ENCODE measurements at regions not wholly inside any gene's neighbourhood (a gene's known extent, or its start where the extent isn't known, plus 50 kb on each side); places are given as distances from the start of the nearest gene placed in this dataset.

GRCh38 chr2:204199357-204199756, 262.8 kb downstream of the ICOS start:
- DNase-seq (ENCODE audit: missing footprints) = no peak
- intact Hi-C loops (cut with DNase I) = no loop called here
- ATAC-seq = no peak

- DNase-seq (ENCODE audit: missing footprints) (no peak), ATAC-seq (no peak)
- intact Hi-C loops (cut with DNase I) = no loop called here
Measured at GRCh38 chr2:204201507-204201906, 264.9 kb downstream of the ICOS start.

GRCh38 chr2:204202253-204202652, 265.7 kb downstream of the ICOS start:
- DNase-seq (ENCODE audit: missing footprints) (no peak), ATAC-seq (no peak)
- intact Hi-C loops (cut with DNase I) = no loop called here

GRCh38 chr2:204203704-204204103, 267.1 kb downstream of the ICOS start:
- ATAC-seq (no peak), DNase-seq (ENCODE audit: missing footprints) (no peak)
- intact Hi-C loops (cut with DNase I) = no loop called here

GRCh38 chr2:204205082-204205481, 268.5 kb downstream of the ICOS start:
- intact Hi-C loops (cut with DNase I) = no loop called here
- ATAC-seq = no peak
- DNase-seq (ENCODE audit: missing footprints) = no peak

DNA sequence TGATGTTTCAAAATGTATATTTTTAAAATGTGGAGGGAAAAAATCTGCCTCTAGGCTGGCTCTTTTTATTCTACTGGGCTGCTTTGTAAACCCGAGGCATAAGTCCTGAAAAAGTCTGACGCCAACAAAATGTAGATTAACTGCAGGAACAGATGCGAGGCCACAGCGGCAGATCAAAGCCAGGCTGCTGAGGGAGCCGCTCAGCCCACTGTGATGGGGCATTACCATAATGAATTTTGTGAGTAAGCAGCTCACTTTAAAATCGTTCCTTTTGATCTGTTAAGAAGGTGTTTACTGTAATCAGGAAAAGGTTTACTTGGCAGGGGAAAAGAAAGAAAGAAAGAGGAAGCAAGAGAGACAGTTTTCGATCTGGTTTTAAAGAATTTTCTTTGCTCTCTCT, 269.0 kb downstream of the ICOS start:
- DNase-seq (ENCODE audit: missing footprints) = no peak
- ATAC-seq = no peak
- intact Hi-C loops (cut with DNase I) = no loop called here

- DNase-seq (ENCODE audit: missing footprints) = no peak
- intact Hi-C loops (cut with DNase I) = no loop called here
- ATAC-seq = no peak
Measured at GRCh38 chr2:204207866-204208265, 271.3 kb downstream of the ICOS start.

- intact Hi-C loops (cut with DNase I) = no loop called here
- ATAC-seq (no peak), DNase-seq (ENCODE audit: missing footprints) (no peak)
Measured at GRCh38 chr2:204213588-204213987, 277.0 kb downstream of the ICOS start.

GRCh38 chr2:204218040-204218439, 281.5 kb downstream of the ICOS start:
- ATAC-seq (no peak), DNase-seq (ENCODE audit: missing footprints) (no peak)
- intact Hi-C loops (cut with DNase I) = no loop called here

- intact Hi-C loops (cut with DNase I) = no loop called here
- no peak for DNase-seq (ENCODE audit: missing footprints)
- no peak for ATAC-seq
Measured at GRCh38 chr2:204219196-204219595, 282.6 kb downstream of the ICOS start.

DNA sequence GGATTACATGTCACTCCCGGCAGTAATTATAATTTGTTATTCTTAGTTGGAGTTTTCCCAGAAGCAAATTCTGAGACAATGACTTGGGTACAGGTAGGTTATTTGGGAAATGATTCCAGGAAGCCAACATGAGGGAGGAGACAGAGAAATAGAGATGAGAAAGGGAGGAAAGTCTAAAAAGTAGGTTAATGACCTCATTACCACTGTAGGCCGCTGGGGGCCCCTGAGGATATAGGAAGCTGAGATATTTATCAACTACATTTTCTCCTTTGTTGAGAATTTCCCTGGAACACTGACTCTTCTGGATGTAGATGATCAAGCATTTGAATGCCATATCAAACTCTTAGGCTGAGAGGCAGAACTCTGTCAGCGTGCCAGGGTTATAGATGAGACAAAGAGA, 284.3 kb downstream of the ICOS start:
- no peak for ATAC-seq
- intact Hi-C loops (cut with DNase I) = no loop called here
- no peak for DNase-seq (ENCODE audit: missing footprints)

DNA sequence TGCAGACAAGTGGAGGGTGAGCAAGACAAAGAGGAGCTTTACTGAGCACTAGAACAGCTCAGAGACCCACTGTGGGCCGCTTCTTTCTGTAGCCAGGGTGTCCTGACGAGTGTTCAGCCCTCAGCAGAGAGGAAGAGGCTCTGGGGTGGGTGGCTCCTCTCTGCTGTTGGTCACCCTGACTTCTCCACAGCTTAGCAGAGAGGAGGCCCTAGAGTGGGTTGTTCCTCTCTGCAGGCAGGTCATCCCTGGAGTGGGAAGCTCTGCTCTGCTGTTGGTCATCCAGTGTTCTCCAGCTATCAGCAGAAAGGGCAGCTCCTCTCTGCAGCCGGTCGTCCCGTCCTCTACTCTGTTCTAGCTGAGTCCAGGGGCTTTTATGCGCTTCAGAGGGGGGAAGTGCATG, 286.5 kb downstream of the ICOS start:
- ATAC-seq = no peak
- DNase-seq (ENCODE audit: missing footprints) = no peak
- intact Hi-C loops (cut with DNase I) = no loop called here

DNA sequence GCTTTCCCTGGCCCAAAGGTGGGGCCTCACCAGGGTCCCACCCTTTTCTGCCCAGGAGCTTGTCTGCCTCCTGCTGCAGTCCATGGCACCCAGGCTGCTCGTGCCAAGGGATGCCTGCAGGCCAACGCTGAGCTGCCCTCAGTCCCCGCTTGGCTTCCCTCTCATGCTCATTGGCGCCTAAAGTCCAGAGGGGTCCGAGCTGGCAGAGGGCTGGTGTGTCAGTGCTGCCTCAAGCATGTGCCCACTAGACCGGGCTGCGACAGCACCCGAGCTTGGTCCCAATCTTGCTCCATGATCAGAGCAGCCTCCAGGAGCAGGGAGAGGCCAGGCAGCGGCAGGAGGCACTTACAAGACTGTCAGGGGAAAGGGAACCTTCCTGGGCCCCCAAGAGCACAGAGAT, 287.0 kb downstream of the ICOS start:
- ATAC-seq (no peak), DNase-seq (ENCODE audit: missing footprints) (peak; percentile 60)
- intact Hi-C loops (cut with DNase I) = no loop called here

DNA sequence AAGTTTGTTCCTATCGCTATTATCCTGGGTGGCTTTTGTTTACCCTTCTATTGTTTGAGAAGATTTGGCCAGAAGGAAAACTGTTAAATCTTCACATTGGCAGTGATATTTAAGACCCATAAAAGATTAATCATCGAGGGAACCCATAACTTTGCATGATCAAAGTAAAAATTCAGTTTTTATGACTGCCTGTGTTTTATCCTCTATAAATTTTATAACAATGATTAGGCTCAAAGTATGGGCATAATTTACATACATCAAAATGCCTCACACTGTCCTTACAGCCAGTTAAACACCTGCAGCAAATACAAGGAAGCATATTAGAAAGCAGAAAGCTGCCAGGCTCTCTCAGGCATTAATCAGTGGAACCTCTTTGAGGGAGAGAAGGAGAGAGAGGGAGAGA, 289.1 kb downstream of the ICOS start:
- ATAC-seq = no peak
- DNase-seq (ENCODE audit: missing footprints) = no peak
- intact Hi-C loops (cut with DNase I) = no loop called here

DNA sequence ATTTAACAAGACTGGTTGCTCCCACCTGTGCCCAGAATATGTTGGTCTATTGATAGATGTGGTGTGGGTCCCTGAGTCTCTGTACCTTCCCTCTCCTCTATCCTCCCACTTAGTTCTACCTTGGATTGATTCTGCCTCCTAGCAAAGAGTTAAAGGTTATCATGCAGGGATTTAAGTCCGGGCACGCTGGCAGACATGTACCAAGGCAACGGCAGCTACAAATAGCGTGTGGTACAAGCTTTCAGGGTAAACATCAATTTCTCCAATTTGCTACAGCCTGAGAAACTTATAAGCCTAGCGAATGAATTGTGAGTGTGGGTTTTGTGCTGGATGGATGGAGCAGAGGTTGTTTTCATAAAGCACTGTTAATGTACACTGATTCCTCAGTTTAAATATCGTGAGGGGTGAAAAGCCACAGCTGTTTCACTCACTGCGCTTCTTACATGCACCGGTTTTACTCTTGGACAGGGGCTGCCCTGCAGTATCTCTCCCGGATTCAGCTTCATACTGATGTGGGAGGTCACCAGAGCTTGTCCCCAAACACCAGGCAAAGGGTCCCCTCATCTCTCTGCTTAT, 289.8 kb downstream of the ICOS start:
- ATAC-seq (peak; percentile 28), DNase-seq (ENCODE audit: missing footprints) (no peak)
- intact Hi-C loops (cut with DNase I) = no loop called here

GRCh38 chr2:204228169-204228886, 291.8 kb downstream of the ICOS start:
- no peak for ATAC-seq
- no peak for DNase-seq (ENCODE audit: missing footprints)
- intact Hi-C loops (cut with DNase I) = no loop called here

DNA sequence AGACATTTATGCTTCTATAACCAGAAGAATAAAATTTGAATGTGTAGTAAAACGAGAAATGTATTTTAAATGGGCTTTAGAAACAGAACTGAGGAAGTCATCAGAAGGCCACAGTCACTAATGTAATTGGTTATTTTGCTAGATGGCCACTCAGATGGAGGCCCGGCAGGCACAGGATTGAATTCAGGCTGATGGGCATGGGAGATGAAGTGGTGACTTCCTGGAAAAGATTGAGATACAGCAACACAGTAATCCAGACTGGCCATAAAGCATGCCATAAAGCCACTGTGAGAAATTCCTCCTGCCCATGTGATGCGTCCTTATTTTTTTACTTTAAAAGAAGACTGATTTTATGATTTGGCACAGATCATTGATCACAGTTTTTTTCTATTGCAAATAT, 297.7 kb downstream of the ICOS start:
- ATAC-seq = no peak

GRCh38 chr2:204234879-204235278, 298.3 kb downstream of the ICOS start:
- no peak for ATAC-seq
- intact Hi-C loops (cut with DNase I) = no loop called here
- no peak for DNase-seq (ENCODE audit: missing footprints)

More for the DNA sequence above, 297.7 kb downstream of the ICOS start:
- DNase-seq (ENCODE audit: missing footprints) = no peak
- intact Hi-C loops (cut with DNase I) = no loop called here

DNA sequence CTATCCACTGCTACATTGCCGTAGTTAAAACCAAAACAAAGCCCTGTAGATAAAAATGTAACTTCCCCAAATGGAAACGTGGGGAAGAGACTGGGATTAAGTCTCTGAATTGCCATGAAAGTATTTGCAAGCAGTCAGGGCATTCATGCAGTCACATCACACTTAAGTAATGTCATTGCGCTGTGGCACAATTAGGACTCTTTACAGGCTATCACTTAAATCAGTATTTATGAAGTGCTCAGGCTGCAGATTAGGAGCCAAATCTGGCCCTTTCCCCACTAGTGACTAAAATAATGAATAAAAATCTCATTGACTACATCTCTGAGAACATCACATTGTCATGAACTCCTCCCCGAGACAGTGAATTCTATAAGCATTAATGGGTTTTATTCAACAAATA, 300.9 kb downstream of the ICOS start:
- intact Hi-C loops (cut with DNase I) = no loop called here
- DNase-seq (ENCODE audit: missing footprints) (no peak), ATAC-seq (no peak)

GRCh38 chr2:204239411-204240165, 303.0 kb downstream of the ICOS start:
- no peak for ATAC-seq

More at GRCh38 chr2:204239411-204240165, 303.0 kb downstream of the ICOS start:
- intact Hi-C loops (cut with DNase I) = no loop called here
- DNase-seq (ENCODE audit: missing footprints) = no peak
